K562 (cell line): ENCODE measurements at regions not wholly inside any gene's neighbourhood (a gene's known extent, or its start where the extent isn't known, plus 50 kb on each side); places are given as distances from the start of the nearest gene placed in this dataset.

Source experiments
- ATAC-seq: fragments of 200-7000 bp; cut with Tn5 transposase; 3 replicates; pipeline ENCODE4 v1.9.1; 2020; ENCODE audit warnings: moderate library complexity
- BruUV-seq: library from RNA; stranded (reverse); fragments of 400-500 nt; replicated peaks from 2 replicates; lab custom pipeline; 2021; lab: Mats Ljungman, UMichigan
- CTCF ChIA-PET: fragments of 300-600 bp; formaldehyde crosslinking; extraction: SDS; loops from one replicate; lab custom pipeline; 2021; ENCODE audit warnings: low intra/inter-chr PET ratio; lab: Yijun Ruan, JAX
- POLR2A ChIA-PET: fragments of 300-600, 350-650 bp; sonication (Branson Sonifier 250); formaldehyde crosslinking; extraction: SDS; loops from one replicate; lab custom pipeline; 2021; ENCODE audit warnings: antibody characterized with exemption, inconsistent platforms; lab: Yijun Ruan, JAX
- DNase-seq, 4 experiments: peaks; one replicate each; pipeline versions ENCODE4 v3.0.0 to v3.0.0-alpha.2; 2011 to 2018; ENCODE audit warnings: low spot score in 3 of 4, mixed read lengths in 3 of 4; ENCODE audit errors: extremely low read depth in 1 of 4
- FAIRE-seq: peaks from 2 replicates; lab custom pipeline; 2011; peaks lifted over from hg19 to GRCh38; lab: Jason Lieb, UNC
- H2AFZ ChIP-seq: 2 replicates; pipeline ENCODE4 v1.6.0; 2011; ENCODE audit warnings: low read depth, low read length, control low read depth, inconsistent platforms
- H3K27ac ChIP-seq: fragments of 200-600 bp; 3 replicates; pipeline ENCODE4 v1.8.0; 2011; ENCODE audit warnings: low read depth, mild to moderate bottlenecking, control low read depth, inconsistent platforms, low read length, moderate library complexity, mixed read lengths; ENCODE audit errors: extremely low read depth
- H3K27me3 ChIP-seq, 2 experiments: fragments of 300-600 bp in 1 of 2; 2 replicates in 1 of 2; 3 replicates in 1 of 2; pipeline versions ENCODE4 v1.6.0 to v1.8.0; 2011; ENCODE audit warnings: inconsistent platforms in 2 of 2, low read length in 2 of 2, mild to moderate bottlenecking in 1 of 2, mixed read lengths in 1 of 2, moderate library complexity in 1 of 2; ENCODE audit not compliant: control insufficient read depth in 2 of 2, insufficient read depth in 2 of 2
- H3K36me3 ChIP-seq: fragments of 300-600 bp; 3 replicates; pipeline ENCODE4 v1.8.0; 2011; ENCODE audit warnings: mild to moderate bottlenecking, low read length, inconsistent platforms; ENCODE audit not compliant: control insufficient read depth, insufficient read depth
- H3K4me1 ChIP-seq, 2 experiments: fragments of 200-600 bp in 1 of 2; replicated peaks in 1 of 2; 2 replicates in 1 of 2; 3 replicates in 1 of 2; pipeline versions ENCODE4 v1.5.1 to v1.8.0; 2011; ENCODE audit warnings: inconsistent platforms in 2 of 2, low read length in 2 of 2, mild to moderate bottlenecking in 1 of 2, mixed read lengths in 1 of 2, moderate library complexity in 1 of 2; ENCODE audit not compliant: control insufficient read depth in 2 of 2, insufficient read depth in 2 of 2
- H3K4me2 ChIP-seq: 2 replicates; pipeline ENCODE4 v1.6.1; 2011; ENCODE audit warnings: low read length, control low read depth, inconsistent platforms, mixed read lengths; ENCODE audit not compliant: insufficient read depth
- H3K4me3 ChIP-seq: fragments of 200-600 bp; sonication (generic), shearing (Covaris generic); 2 replicates; pipeline ENCODE4 v1.5.1; 2016; ENCODE audit warnings: control low read depth, inconsistent platforms
- H3K79me2 ChIP-seq: fragments of 200-600 bp; 3 replicates; pipeline ENCODE4 v1.8.0; 2011; ENCODE audit warnings: low read length, inconsistent platforms; ENCODE audit not compliant: control insufficient read depth, insufficient read depth
- H3K9ac ChIP-seq, 2 experiments: 2 replicates each; pipeline versions ENCODE4 v1.6.0 to v1.6.1; 2011; ENCODE audit warnings: low read depth in 2 of 2, low read length in 2 of 2, control low read depth in 1 of 2, inconsistent platforms in 1 of 2, mild to moderate bottlenecking in 1 of 2, mixed read lengths in 1 of 2; ENCODE audit not compliant: insufficient read depth in 1 of 2
- H3K9me1 ChIP-seq: one replicate; pipeline ENCODE4 v1.6.0; 2011; ENCODE audit warnings: inconsistent platforms, mild to moderate bottlenecking, low read length, moderate library complexity; ENCODE audit not compliant: control insufficient read depth, insufficient read depth
- H3K9me3 ChIP-seq: replicated peaks from 2 replicates; pipeline ENCODE4 v1.5.1; 2011; ENCODE audit warnings: low read depth, low read length, inconsistent platforms; ENCODE audit not compliant: control insufficient read depth, insufficient read depth
- H4K20me1 ChIP-seq: replicated peaks from 2 replicates; pipeline ENCODE4 v1.6.1; 2011; ENCODE audit warnings: low read length, inconsistent platforms, mixed read lengths; ENCODE audit not compliant: control insufficient read depth, insufficient read depth
- ATF3 ChIP-seq, 2 experiments: fragments of 450-650 bp in 1 of 2; sonication (generic) in 1 of 2; formaldehyde crosslinking in 1 of 2; IDR thresholded peaks in 1 of 2; conservative IDR thresholded peaks in 1 of 2; 2 replicates each; pipeline versions ENCODE4 v1.6.1 to v1.8.1; 2016 to 2023; ENCODE audit warnings: mild to moderate bottlenecking in 2 of 2, moderate library complexity in 2 of 2, inconsistent platforms in 1 of 2, missing genetic modification reagents in 1 of 2
- CBX8 ChIP-seq: fragments of 200-600 bp; sonication (generic); IDR thresholded peaks from 2 replicates; pipeline ENCODE4 v1.6.1; 2012; ENCODE audit warnings: borderline replicate concordance, mixed run types, low read depth, mild to moderate bottlenecking, moderate library complexity, mixed read lengths, low read length, control low read depth, inconsistent platforms; ENCODE audit not compliant: poor library complexity, severe bottlenecking; ENCODE audit errors: extremely low read depth
- CEBPG ChIP-seq, 3 experiments: fragments of 200-800 bp in 1 of 3; sonication (Bioruptor generic) in 1 of 3; sonication (generic) in 1 of 3; formaldehyde crosslinking in 1 of 3; IDR thresholded peaks in 2 of 3; conservative IDR thresholded peaks in 1 of 3; 2 replicates each; pipeline versions ENCODE4 v1.6.1 to v1.8.0; 2016 to 2022; ENCODE audit warnings: missing compliant biosample characterization in 2 of 3, missing genetic modification characterization in 2 of 3, mild to moderate bottlenecking in 1 of 3, missing genetic modification reagents in 1 of 3
- CHD4 ChIP-seq: fragments of 200-600 bp; sonication (generic); IDR thresholded peaks from 3 replicates; pipeline ENCODE4 v1.6.1; 2012; ENCODE audit warnings: low read depth, mild to moderate bottlenecking, mixed read lengths, low read length, inconsistent platforms; ENCODE audit not compliant: insufficient read depth, insufficient replicate concordance, poor library complexity, severe bottlenecking
- GTF2A2 ChIP-seq: IDR thresholded peaks from 2 replicates; pipeline ENCODE4 v1.6.1; 2016; ENCODE audit warnings: mild to moderate bottlenecking, missing genetic modification characterization, missing compliant biosample characterization
- HMG20B ChIP-seq: fragments of 250-450 bp; sonication (Bioruptor Pico); IDR thresholded peaks from 2 replicates; pipeline ENCODE4 v1.5.0; 2021; ENCODE audit warnings: mild to moderate bottlenecking
- MECOM ChIP-seq: fragments of 250-450 bp; sonication (Bioruptor Pico); IDR thresholded peaks from 2 replicates; pipeline ENCODE4 v1.8.0; 2022; ENCODE audit warnings: inconsistent platforms
- PURB ChIP-seq: sonication (generic); formaldehyde crosslinking; IDR thresholded peaks from 2 replicates; pipeline ENCODE4 v1.9.0; 2021; ENCODE audit warnings: low read depth, mild to moderate bottlenecking, missing genetic modification reagents
- RB1 ChIP-seq: fragments of 450-650 bp; IDR thresholded peaks from 2 replicates; pipeline ENCODE4 v1.6.1; 2017; ENCODE audit warnings: low read depth, mild to moderate bottlenecking
- U2AF2 ChIP-seq: fragments of 200-400 bp; formaldehyde crosslinking; optimal IDR thresholded peaks from 2 replicates; pipeline ENCODE3; 2017; ENCODE audit warnings: low read depth, mild to moderate bottlenecking, low read length
- ZBED1 ChIP-seq: IDR thresholded peaks from 2 replicates; pipeline ENCODE4 v1.6.1; 2014
- ZNF41 ChIP-seq: fragments of 250-450 bp; sonication (Bioruptor Pico); conservative IDR thresholded peaks from 2 replicates; pipeline ENCODE4 v1.4.0; 2020; ENCODE audit warnings: mild to moderate bottlenecking
- ZNF436 ChIP-seq: fragments of 250-450, 450-650 bp; sonication (Bioruptor Pico); formaldehyde crosslinking; IDR thresholded peaks from 2 replicates; pipeline ENCODE4 v1.7.0; 2020; ENCODE audit warnings: mild to moderate bottlenecking
- ZSCAN32 ChIP-seq: fragments of 450-650 bp; formaldehyde crosslinking; IDR thresholded peaks from 2 replicates; pipeline ENCODE4 v1.4.0; 2020; ENCODE audit warnings: mild to moderate bottlenecking, moderate library complexity
- WGBS: fragments of 100-300 bp; shearing (Covaris generic); methylation state at CpG from one replicate; pipeline ENCODE4 v1.1.6; 2016; ENCODE audit warnings: low coverage, mixed read lengths; ENCODE audit not compliant: insufficient coverage; ENCODE audit errors: missing lambda C conversion rate; 5-methylcytosine and 5-hydroxymethylcytosine counted together
- in situ Hi-C: fragments of 300-500 bp; cut with MboI; formaldehyde crosslinking; loops from 4 replicates; pipeline ENCODE4 v1.15.0; 2018; ENCODE audit warnings: inconsistent platforms, mixed read lengths
- intact Hi-C: fragments of 100-400 bp; cut with micrococcal nuclease; formaldehyde crosslinking; loops from 2 replicates; pipeline ENCODE4 v1.14.2; 2022
- TF ChIP-seq, protein P1 (sequence below): fragments of 450-650 bp; IDR thresholded peaks from 2 replicates; pipeline ENCODE4 v1.6.1; 2017; ENCODE audit warnings: mild to moderate bottlenecking, moderate library complexity

DNA sequence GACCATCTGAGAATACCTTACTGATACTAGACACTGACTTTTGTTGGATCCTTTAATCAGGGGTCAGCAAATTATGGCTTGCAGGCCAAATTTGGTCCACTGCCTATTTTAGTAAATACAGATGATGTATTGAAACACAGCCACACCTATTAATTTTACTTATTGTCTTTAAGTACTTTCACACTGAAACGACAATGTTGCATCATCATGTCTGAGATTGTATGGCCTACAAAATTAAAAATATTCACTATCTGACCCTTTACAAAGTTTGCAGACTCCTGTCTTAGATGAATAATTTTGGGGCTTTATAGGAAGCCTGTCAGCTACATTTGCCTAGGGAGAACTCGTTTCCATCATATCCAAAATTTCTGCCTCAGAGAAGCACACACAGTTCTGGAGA lies 503.2 kb upstream of the TGFBR2 start:
- Histone ChIP-seq H4K20me1 (no peaks in the 10 kb centered on the region), H3K4me1 (no peaks in the 10 kb centered on the region), H3K9me1 (no peaks in the 10 kb centered on the region), H2AFZ (no peak overlapping the region), H3K9ac (no peak overlapping the region), H3K27me3 (no peaks in the 10 kb centered on the region), H3K4me2 (no peak overlapping the region), H3K36me3 (no peaks in the 10 kb centered on the region), H3K4me3 (no peak overlapping the region), H3K9me3 (no peaks in the 10 kb centered on the region), H3K27ac (no peak overlapping the region), H3K79me2 (no peaks in the 10 kb centered on the region)
- DNase-seq = no peak
- in situ Hi-C loops (no loop called here), intact Hi-C loops (no loop called here)
- CTCF ChIA-PET = no interaction called here
- POLR2A ChIA-PET = no interaction called here
- no peak for TF ChIP-seq RB1
- 0 out of 2 replicates have a peak, but pooled peaks have one; percentile 25 for TF ChIP-seq ATF3 (IDR thresholded peaks at IDR 0.05)
- TF ChIP-seq ATF3 (CRISPR knock-in tag; conservative IDR thresholded peaks at IDR 0.05) = no peak
- no peak for TF ChIP-seq CEBPG (CRISPR knock-in tag; IDR thresholded peaks at IDR 0.05)
- TF ChIP-seq CEBPG (tag; conservative IDR thresholded peaks at IDR 0.05 in 1 of 2, IDR thresholded peaks at IDR 0.05 in 1 of 2) = peak in 1 of 2 experiments; percentile 63; a peak in 1 of 4 replicates
- FAIRE-seq = no peak
- WGBS = 0% methylated on average over 2 of the region's 2 CpGs
- ATAC-seq = no peak
- BruUV-seq = no TSS peak

DNA sequence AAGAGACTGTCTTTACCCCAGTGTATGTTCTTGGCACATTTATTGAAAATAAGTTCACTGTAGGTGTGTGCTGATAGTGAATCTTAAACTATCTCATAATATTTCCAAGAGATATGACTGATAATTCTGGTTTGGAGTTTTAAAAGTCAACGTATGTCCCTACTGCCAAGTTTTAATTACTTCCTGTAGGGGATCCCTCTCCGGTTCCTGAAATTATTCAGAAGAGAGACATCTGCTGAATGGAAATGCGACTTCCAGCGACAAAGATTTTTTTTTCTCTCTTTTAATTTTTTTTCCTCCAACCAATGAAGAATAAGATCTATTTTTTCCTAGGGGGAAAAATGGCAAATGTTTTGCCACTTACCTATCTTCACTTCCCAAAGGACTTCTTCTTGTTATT lies 498.9 kb upstream of the TGFBR2 start:
- WGBS = 0% methylated on average over 4 of the region's 4 CpGs
- no peak for TF ChIP-seq ZNF436
- TF ChIP-seq GTF2A2 (tag) = no peak
- TF ChIP-seq MECOM (CRISPR knock-in tag) = no peak
- no peak for TF ChIP-seq CBX8
- no peak for TF ChIP-seq ZBED1
- no peak for TF ChIP-seq U2AF2
- TF ChIP-seq PURB (CRISPR knock-in tag) = no peak
- no peak for TF ChIP-seq CHD4
- TF ChIP-seq ZNF41 (CRISPR knock-in tag) = no peak
- TF ChIP-seq ZSCAN32 (CRISPR knock-in tag) = no peak
- TF ChIP-seq, protein P1, sequence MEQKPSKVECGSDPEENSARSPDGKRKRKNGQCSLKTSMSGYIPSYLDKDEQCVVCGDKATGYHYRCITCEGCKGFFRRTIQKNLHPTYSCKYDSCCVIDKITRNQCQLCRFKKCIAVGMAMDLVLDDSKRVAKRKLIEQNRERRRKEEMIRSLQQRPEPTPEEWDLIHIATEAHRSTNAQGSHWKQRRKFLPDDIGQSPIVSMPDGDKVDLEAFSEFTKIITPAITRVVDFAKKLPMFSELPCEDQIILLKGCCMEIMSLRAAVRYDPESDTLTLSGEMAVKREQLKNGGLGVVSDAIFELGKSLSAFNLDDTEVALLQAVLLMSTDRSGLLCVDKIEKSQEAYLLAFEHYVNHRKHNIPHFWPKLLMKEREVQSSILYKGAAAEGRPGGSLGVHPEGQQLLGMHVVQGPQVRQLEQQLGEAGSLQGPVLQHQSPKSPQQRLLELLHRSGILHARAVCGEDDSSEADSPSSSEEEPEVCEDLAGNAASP = no peak
- no peak for TF ChIP-seq HMG20B (CRISPR knock-in tag)

More for the DNA sequence above, 498.9 kb upstream of the TGFBR2 start:
- Histone ChIP-seq H4K20me1 (no peaks in the 10 kb centered on the region), H3K4me3 (no peak overlapping the region), H3K36me3 (no peaks in the 10 kb centered on the region), H3K9me3 (0 out of 2 replicates have a peak, but pooled peaks cover 2% of the 10 kb centered on the region), H3K9ac (no peak overlapping the region), H3K4me2 (no peak overlapping the region), H3K27me3 (no peaks in the 10 kb centered on the region), H2AFZ (no peak overlapping the region), H3K9me1 (no peaks in the 10 kb centered on the region), H3K79me2 (no peaks in the 10 kb centered on the region), H3K27ac (no peak overlapping the region), H3K4me1 (no peaks in the 10 kb centered on the region)
- CTCF ChIA-PET = no interaction called here
- FAIRE-seq (no peak), DNase-seq (no peak), ATAC-seq (no peak)
- in situ Hi-C loops (no loop called here), intact Hi-C loops (no loop called here)
- BruUV-seq = no TSS peak
- POLR2A ChIA-PET = no interaction called here
